IPS-NIHi7 (cell line): ENCODE measurements at regions not wholly inside any gene's neighbourhood (a gene's known extent, or its start where the extent isn't known, plus 50 kb on each side); places are given as distances from the start of the nearest gene placed in this dataset.
"Not testable (repeated sequence)": the region's sequence is repeated elsewhere in the genome, so short reads cannot be mapped to it uniquely, and the experiment has no call there.

Experiments
- DNase-seq: peaks from one replicate; pipeline ENCODE4 v3.0.0; 2012; ENCODE audit warnings: mixed read lengths; ENCODE audit errors: extremely low spot score

DNA sequence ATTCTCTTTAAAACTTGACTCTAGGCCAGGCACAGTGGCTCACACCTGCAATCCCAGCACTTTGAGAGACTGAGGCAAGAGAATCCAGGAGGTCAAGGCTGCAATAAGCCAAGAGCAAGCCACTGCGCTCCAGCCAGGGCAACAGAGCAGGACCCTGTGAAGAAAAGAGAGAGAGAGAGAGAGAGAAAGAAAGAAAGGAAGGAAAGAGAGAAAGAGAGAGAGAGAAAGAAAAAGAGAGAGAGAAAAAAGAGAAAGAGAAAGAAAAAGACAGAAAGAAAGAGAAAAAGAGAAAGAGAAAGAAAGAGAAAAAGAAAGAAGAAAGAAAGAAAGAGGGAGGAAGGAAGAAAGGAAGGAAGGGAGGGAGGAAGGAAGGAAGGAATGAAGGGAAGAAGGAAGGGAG lies 76.7 kb downstream of the RIN2 start:
- DNase-seq, result no peak

DNA sequence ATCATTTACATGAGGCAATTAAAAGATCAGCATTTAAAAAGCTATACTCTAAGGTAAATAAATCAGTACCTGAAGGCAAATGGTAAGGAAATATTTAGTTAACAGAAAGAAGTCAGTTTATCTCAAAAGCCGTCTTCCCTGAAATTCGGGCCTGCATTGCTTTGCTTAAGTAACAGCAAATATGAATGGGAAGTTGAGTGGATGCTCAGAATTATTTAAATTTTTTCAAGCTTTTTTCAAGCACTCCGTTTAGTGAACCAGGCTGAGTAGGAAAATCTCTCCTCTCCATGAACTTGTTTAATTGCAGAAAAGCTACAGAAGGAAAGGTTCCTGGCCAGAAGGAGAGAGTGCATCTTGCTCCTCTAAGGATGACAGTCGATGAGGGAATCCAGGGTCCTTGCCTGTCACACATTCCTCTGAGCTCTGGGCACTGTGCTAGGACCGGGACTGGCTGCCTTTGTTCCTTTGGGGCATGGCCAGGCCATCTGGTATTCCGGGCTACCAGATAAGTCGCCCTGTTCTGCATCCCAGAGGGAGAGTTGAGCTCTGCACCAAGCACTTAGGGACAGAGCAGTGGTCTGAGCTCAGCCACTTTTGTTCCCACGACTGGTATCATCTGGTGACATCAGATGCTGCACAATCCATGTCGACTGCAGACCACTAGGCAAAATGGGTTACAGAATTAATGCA lies 77.6 kb downstream of the RIN2 start:
- peak; percentile 20 for DNase-seq

DNA sequence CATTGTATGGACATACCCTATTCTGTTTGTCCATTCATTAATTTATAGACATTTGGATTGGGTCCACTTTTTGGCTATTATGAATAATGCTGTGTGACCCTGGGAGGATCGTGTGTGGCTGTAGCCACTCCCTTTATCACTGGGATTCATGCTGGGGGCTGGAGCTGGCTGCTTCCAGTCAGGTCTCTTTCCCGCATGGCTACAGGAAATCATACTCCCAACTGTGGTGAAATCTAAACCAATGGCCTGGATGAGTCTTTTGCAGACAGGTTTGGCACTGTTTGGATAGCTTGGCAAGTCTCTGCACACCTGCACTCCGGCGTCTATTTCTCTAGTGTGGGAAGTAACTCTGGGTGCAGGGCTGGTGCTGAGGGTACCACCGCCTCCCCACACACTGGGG lies 80.4 kb downstream of the RIN2 start:
- no peak for DNase-seq

- no peak for DNase-seq
Measured at GRCh38 chr20:19839053-19839452, 81.0 kb downstream of the RIN2 start.

DNA sequence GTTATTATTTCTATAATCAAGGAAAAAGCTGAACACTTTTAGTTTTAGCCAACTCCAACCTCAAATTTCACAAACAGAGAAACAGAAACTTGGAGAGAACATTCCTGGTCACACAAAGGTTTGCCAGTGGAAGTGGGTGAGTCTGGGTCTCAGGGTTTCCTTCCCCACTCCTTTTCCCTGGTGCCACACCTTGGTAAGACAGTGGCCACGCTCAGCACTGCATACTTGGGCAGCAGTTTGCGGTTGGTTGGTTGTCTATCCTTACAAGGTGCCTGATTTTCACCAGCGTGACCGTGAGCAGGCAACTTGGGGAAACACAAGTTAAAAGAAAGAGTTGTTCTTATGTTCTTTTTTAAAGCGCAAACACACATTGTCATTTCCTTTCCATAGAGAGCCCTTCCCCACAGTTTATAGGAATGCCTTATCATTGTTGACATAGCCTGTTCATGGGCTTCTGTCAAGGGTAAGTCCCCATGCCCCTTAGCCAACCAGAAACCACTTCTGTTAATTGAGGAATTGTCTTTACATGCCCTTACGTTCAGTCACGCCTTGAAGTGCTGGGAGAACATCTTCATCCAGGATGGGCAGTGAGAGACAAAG lies 82.2 kb downstream of the RIN2 start:
- DNase-seq, result no peak

GRCh38 chr20:19841740-19842139 lies 83.7 kb downstream of the RIN2 start:
- no peak for DNase-seq

DNA sequence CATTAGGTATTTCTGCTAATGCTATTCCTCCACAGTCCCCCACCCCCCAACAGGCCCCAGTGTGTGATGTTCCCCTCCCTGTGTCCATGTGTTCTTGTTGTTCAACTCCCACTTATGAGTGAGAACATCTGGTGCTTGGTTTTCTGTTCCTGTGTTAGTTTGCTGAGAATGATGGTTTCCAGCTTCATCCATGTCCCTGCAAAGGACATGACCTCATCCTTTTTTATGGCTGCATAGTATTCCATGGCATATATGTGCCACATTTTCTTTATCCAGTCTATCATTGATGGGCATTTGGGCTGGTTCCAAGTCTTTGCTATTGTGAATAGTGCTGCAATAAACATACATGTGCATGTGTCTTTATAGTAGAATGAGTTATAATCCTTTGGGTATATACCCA lies 86.8 kb downstream of the RIN2 start:
- not testable (repeated sequence) for DNase-seq

DNA sequence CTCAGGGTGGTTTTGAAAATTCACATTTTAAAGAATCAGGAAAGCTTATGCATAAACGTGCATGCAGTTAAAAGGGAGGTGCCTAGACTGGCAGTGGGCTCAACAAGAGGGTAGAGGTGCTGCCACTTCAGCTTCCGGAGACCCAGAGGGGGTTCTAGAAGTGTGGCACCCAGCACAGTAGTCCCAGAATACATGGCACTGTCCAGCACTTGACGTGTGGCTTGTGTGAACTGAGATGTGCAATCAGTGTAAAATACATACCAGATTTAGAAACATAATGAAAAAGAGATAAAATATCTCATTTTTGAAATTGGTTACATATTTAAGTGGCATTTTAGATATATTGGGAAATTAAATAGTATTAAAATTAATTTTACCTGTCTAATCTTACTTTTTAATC lies 89.3 kb downstream of the RIN2 start:
- no peak for DNase-seq

GRCh38 chr20:19849341-19850197 lies 91.5 kb downstream of the RIN2 start:
- DNase-seq, result no peak

- DNase-seq, result peak; percentile 23
Measured at GRCh38 chr20:19850198-19850533, 92.1 kb downstream of the RIN2 start.

- no peak for DNase-seq
Measured at GRCh38 chr20:19851861-19852260, 93.8 kb downstream of the RIN2 start.

DNA sequence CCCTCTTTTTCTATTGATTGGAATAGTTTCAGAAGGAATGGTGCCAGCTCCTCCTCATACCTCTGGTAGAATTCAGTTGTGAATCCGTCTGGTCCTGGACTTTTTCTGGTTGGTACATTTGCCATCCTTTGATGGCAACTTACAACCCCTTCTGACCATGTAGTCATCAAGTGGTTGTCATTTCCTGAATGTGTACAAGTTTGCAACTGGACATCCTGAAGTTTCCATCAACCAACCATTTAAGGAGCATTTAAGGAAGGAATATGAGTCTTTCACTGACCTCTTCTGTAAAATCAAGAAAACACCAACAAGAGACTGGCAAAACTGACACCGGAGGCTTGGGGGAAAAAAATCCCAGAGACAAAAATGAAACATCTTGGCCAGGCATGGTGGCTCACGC lies 97.4 kb downstream of the RIN2 start:
- DNase-seq, result no peak

DNA sequence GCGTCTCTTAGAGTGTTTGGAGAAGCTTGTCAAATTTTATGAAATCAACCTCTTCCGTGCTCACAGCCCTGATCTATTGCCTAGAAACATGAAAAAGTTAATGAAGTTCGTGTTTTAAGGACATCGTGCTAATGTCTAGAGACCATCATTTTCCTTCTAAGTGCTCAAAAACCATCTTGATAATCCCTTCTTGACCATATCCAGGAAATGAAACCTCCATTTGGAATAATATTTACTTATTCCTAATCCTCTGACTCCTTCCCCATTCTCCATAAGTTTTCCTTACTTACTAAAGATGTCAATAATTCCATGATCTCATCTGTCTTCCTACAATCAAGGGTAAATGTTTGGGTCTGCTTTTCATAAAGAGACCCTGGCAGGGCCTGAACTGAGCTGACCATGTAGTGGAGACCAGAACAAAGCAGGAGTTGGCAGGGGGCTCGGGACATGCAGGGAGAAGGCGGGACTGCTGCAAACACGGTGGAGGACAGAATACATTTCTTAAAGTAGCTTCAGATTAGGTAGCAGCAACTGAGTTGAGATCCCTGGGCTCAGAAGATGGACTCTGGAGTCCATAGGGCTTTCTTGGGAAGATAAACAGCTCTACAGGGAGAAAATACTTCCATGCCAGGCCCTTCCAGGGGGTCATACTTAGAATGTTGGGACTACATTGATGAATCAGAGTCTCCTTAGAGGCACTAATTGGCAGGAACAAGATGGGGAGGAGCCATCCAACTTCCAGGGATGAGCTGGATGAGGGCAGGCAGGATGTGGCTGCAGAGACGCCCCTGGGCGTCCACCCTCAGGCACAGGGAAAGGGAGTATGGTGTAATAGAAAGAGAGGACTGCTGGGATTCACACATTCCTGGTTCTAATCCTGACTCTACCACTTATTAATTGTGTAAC lies 100.7 kb downstream of the RIN2 start:
- no peak for DNase-seq

GRCh38 chr20:19859444-19859843 lies 101.4 kb downstream of the RIN2 start:
- no peak for DNase-seq

DNA sequence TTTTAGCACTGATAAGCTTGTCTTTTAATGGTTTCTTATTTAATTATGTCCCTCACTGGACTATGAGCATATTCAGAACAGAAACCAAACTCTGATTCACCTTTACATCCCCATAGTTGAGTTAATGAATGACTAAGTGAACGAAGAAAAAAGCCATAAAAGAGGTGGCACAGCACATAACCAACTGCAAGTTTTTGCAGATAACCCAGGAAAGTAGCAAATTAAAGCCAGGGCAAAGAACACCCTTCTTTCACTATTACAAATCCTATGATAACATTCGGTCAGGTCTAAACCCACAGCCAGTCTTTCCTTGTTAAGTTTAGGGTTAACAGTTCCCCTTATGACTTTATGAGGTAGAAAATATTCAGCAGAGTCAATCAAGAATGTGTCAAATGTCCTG lies 102.7 kb downstream of the RIN2 start:
- DNase-seq, result no peak

DNA sequence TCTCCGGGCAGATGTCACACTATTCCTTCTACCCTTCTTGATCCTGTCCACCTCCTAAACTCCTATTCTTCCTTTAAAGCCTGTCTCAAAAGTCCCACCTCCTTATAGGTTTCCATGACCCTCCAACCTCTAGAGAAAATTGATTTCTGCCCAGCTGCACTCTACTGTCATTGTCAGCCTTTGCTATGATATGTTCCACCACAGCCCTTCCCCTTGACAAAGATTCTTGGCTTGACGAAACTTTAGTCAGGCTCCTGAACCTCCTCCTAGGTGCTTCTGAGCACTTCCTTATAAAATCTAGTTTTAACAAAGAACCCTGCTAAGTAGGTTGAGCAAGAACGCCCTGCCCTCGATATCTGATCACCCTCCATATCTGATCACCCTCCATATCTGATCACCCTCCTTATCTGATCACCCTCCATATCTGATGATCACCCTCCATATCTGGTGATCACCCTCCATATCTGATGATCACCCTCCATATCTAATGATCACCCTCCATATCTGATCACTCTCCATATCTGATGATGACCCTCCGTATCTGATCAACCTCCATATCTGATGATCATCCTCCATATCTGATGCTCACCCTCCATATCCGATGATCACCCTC lies 103.2 kb downstream of the RIN2 start:
- DNase-seq, result no peak

DNA sequence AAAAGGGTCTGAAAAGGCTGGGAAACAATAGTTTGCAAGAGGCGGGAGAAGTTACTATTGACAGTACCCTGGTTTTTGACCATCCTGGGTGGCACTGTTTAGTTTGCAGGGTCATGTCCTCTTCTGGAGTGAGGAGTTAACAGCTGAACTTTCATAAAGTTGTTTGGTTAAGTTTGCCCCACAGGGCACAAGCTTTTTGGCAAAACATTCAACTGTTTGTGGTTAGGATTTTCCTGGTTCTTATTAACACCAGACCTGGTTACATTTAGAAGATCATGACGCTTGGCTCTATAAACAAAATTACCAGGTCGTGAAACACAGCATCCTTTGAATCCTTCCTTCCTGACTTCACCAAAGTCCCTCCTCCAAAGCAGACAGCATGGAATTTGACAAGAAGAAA lies 106.1 kb downstream of the RIN2 start:
- no peak for DNase-seq

GRCh38 chr20:19866070-19866469 lies 108.0 kb downstream of the RIN2 start:
- DNase-seq, result no peak

DNA sequence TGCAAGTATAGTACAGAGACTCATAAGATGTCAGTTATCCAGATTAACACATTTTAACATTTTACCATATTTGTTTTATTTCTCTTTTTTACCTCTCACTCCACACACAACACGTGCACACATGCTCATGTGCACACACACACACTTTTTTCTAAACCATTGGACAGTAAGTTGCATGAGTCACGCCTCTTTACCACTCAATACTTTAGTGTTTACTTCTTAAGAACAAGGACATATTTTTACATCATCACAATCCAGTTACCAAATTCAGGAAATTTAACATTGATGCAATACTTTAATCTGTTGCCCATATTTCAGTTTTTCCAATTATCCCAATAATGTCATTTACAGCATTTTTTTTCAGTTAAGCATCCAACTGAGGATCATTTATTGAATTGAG lies 109.0 kb downstream of the RIN2 start:
- no peak for DNase-seq

DNA sequence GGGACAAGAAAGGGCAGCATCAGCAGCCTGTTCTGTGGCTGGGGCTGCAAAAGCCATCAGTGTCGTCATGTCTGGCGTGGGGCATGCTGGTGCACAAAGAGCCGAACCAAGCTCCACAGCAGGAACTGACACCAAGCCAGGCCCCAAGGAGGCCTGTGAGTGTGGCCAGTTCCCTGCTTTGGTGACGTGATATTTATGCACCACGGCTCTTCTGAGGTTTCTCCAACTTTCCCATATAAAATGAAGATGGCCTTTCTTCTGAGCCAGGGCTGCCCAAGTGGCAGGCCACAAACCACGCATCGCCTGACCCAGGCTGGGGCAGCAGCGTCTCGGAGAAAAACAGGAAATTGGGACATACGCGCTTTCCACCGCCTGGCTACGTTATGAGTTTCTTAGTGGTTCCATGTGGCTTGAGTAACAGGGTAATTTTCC lies 109.9 kb downstream of the RIN2 start:
- DNase-seq, result no peak

DNA sequence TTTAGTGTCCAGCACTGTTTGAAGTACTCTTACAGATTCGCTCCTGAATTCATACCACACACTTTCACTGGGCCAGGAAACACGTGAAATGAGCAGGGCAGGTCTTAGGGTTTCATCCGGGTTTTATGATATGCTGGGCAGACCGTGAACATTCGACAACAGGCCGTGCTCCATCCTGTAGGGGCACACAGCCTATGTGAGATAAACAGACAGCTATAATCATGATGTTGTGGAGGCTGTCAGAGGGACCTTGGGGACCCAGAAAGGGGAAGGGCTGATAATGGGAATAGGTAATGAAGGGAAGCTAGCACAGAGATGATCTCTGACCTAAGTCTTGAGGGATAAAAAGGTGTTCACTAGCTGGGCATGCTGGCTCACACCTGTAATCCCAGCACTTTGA lies 110.4 kb downstream of the RIN2 start:
- no peak for DNase-seq

GRCh38 chr20:19872001-19872400 lies 113.9 kb downstream of the RIN2 start:
- no peak for DNase-seq
